GM21576 (cell line): ENCODE measurements at regions not wholly inside any gene's neighbourhood (a gene's known extent, or its start where the extent isn't known, plus 50 kb on each side); places are given as distances from the start of the nearest gene placed in this dataset.

Experiments
- ATAC-seq: cut with Tn5 transposase; IDR thresholded peaks from one replicate; pipeline ENCODE4 v1.9.1; 2021; ENCODE audit warnings: mild to moderate bottlenecking, moderate library complexity; ENCODE audit not compliant: unreplicated experiment

DNA sequence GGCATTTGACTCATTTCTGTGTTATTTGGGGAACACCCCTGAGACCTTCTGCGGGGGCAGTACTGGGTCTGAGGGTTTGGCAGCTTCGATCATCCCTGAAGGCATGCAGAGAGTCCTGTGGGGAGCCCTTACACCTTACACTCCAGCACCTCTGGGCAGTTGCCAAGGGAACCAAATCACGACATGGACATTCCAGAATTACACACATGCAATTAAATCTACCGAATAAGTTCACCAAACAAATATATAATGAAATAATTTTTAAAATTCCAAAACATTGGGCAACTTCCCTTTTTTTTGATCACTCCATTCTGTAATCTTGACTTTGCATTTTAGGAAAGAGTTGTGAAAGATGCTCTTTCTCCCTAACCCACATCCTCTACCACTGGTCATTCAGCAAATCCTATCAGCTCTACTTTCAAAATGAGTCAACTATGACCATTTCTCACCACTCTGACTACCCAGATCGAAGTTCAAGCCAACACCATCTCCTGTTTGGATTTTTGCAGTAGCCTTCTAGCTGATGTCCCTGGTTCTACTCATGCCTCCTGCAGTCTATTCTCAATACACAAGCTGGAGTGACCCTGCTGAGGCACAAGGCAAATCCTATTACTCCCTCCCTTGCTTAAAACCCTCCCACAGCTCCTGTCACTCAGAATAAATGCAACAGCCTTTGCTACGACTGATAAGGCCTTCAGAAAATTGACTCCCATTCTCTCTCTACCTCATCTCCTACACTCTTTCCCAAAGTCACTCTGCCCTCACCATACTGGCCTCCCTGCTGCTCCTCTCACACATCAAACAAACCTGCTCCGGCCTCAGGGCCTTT, 533.3 kb downstream of the HACE1 start:
- ATAC-seq: no peak

DNA sequence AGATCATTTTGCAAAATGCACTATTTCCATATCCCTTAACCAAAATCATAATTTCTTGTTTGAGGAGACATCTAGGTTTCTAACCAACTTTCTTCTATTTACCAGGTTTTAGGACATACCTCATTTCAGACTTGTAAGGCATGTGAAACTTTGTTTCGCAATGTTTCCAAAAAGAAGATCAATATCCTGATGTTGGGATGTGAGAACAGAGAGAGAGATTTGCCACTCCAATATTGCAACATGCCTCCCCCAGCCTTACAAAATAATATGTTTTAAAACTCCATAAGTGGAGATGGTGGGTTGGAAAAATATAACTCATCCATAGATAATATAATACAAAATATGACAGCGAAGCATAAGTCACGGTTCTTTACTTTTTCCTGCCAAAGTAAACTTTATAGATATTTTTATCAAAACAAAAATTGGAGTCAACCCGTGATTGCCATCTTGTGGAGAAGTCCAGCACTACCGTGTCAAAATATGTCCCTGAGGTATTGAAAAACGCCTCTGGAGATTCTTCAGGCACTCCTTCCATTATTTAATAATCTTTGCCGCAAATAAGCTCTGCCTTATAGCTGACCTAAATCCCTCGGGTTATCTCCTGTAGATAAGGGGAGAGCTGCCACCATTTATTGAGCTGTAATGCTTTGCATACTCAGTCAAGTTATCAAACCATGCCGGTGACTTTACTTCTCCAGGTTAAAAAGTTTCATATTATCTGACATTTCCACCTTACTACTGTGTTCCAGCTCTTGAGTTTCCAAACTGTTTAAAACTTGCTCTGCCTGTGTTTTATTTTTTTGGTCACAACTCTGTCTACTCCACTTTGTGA, 534.2 kb downstream of the HACE1 start:
- no peak for ATAC-seq

GRCh38 chr6:104324301-104324700, 535.4 kb downstream of the HACE1 start:
- no peak for ATAC-seq

- no peak for ATAC-seq
Measured at GRCh38 chr6:104322841-104323240, 536.9 kb downstream of the HACE1 start.

DNA sequence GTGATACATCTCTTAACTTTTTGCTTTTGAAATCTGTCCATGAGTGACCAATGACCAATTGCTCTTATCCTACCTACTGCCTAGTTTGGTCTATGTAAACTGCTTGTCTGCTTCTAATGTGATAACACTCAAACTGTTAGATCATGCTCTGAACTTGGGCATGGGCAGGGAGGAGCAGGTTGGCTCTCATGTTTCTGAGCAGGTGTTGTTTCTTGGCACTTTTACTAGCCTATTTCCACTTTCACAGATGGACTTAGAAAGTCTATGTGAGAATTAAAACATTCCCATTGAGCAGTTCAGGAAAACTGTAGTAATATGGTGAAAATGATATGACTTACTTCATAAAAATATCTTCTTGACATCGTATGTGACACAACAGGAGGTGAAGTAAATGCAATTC, 538.4 kb downstream of the HACE1 start:
- no peak for ATAC-seq

DNA sequence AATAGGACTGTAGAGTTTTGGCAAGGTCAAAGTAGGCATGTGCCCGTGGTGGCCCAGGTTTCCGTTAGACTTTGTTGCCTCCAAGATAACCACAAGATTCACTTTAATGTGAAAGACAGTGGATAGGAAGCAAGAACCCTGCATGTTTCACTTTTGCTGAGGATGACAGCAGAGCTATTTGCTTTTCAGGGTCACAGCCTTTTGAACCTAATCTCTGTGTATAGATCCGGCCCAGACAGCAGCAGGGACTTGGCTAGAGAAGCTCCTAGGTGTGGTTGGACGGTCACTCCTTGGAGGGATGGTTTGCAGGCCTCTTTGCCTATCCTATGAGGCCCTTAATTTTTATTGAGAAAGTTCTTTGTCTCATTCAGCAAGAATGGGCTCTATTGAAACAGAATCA, 538.8 kb downstream of the HACE1 start:
- no peak for ATAC-seq

GRCh38 chr6:104312851-104313250, 546.9 kb downstream of the HACE1 start:
- no peak for ATAC-seq

- no peak for ATAC-seq
Measured at GRCh38 chr6:104306211-104306610, 553.5 kb downstream of the HACE1 start.

- no peak for ATAC-seq
Measured at GRCh38 chr6:104305206-104305605, 554.5 kb downstream of the HACE1 start.

GRCh38 chr6:104301951-104302350, 557.8 kb downstream of the HACE1 start:
- ATAC-seq: no peak

DNA sequence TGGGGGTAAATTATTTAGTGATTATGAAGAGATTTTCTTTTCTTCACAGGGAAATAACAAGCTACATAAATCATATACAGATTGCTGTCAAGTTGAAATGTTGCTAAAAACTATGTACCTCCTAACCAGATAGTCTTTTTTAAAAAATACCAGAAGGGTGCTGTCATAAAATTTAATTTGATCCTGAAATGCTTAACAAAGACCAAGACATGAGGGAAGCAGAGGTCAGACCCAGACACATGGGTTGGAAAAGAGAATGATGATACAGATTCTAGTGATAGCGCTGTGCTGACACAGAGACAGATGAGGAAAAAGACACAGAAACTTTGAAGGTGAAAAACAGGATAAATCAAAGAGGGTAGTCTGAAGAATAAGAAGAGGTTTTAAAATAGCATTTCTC, 573.1 kb downstream of the HACE1 start:
- ATAC-seq: no peak

DNA sequence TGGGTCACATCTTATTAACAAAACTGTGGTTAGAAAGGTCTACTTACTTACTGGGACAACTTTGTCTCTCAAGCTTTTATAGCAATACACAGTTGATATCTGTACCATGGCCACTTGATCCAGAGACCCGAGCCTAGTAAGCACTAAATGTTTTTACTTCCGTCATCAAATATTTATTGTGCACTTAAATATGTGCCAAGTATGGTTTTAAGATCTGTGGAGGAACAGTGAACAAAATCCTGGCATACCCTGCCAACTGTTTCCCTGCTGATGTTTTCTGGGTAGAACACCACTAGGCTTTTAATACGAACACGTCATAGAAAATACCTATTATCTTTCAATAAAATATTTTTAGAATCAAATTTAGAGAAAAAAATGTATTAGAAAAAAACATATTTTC, 574.8 kb downstream of the HACE1 start:
- no peak for ATAC-seq

DNA sequence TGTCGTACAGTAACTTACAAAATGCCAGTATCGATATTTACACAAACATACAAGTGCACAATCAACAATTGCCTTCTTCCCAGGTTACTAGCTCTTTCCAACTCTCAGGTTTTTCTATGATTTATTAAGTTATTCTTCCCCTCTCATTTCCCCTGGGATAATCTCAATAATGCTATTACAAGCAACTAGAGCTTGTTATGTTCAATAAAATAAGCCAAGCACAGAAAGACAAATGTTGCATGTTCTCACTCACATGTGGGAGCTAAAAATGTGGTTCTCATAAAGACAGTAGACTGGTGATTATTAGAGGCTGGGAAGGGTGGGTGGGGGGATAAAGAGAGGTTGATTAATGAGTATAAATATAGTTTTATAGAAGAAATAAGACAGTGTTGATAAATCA, 577.1 kb downstream of the HACE1 start:
- ATAC-seq: no peak

- ATAC-seq: no peak
Measured at GRCh38 chr6:104281370-104281769, 578.3 kb downstream of the HACE1 start.

DNA sequence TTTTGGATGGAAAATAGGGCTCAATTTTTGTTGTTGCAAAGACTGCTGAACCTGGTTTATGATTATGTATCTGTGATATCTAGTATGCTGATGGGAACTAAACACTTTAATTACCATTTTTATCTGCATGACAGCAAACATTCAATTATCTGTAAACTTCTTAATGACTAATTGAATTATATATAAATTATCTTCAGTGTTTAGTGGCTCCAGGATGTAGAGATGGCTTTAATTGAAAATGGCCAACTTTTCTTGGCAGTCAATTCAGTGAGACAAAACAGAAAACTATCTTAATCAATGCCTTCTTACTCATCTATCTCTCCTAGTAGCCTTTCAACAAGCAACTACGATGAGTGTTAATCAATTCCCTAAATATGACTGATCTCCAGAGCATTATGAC, 591.3 kb downstream of the HACE1 start:
- ATAC-seq: no peak

DNA sequence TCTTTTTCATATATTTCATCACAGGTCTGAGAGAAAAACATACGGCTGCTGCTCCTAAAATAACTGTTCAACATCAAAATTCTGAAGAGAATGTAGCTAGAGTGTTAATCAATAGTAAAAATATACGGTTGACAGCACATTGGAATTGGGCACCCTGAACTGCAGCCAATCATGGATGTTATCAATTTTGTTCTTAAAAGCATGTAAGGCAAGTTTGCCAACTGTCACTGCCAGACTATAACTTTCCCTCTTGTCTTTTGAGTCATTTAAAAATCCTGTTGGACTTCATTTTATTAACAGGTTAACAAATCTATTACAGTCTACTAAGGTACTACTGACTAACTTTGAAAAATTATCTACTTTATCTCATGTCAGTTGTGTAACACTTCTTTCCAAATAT, 592.8 kb downstream of the HACE1 start:
- ATAC-seq: no peak

- no peak for ATAC-seq
Measured at GRCh38 chr6:104256646-104257045, 603.1 kb downstream of the HACE1 start.

GRCh38 chr6:104253236-104253635, 606.5 kb downstream of the HACE1 start:
- no peak for ATAC-seq

- ATAC-seq: no peak
Measured at GRCh38 chr6:104252276-104252675, 607.4 kb downstream of the HACE1 start.

DNA sequence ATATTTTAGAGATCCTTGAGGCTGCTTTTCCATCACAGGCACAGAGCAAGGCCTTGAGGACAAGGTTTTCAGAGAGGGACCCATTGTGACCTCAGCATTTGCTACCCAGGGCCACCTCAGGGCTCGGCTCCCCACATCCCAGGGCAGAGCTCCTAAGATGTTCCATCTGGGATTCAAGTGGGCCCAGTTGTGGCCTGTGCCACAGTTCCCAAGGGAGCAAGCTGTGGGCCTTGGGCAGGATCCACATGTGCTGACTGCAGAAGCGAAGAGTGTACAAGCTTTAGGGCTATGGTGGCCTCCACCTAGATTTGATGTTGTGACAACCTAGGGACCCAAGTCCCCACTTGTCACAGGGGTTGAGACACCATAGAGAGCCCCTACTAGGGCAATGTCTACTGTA, 608.1 kb downstream of the HACE1 start:
- no peak for ATAC-seq

DNA sequence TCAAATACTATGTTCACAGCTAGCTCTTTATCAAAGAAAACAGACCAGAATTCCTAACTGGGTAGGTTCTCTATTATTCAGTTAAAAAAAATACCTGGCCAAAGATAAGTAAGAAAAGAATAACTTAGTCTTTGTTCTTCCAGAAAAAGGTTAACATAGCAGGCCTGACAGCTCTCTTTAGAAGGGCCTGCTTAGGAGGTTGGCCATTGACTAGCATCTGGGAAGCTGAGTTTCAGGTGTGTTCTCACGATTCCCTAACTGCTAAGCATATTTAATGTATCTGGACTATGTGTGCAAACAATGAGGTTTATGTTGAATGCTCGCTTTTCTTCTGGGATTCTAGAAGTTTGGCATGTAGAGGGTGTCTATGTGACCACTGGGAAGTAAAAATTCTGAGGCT, 618.9 kb downstream of the HACE1 start:
- ATAC-seq: no peak

DNA sequence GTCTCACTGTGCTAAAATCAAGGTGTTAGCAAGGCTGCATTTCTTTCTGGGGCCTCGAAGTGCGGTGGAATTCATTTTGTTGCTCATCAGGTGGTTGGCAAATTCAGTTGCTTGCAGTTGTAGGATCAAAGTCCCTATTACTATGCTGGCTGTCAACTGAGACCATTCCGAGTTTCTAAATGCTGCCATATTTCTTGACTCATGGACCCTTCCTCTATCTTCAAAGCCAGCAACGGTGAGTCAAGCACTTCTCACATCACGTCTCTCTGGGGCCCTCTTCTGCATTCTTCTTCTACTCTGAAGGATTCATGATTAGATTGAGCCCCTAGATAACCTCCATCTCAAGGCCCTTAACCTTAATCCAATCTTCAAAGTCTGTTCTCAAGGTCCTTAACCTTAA, 619.7 kb downstream of the HACE1 start:
- ATAC-seq: no peak
